ENCODE measurements at regions not wholly inside any gene's neighbourhood (a gene's known extent, or its start where the extent isn't known, plus 50 kb on each side); places are given as distances from the start of the nearest gene placed in this dataset.

DNA sequence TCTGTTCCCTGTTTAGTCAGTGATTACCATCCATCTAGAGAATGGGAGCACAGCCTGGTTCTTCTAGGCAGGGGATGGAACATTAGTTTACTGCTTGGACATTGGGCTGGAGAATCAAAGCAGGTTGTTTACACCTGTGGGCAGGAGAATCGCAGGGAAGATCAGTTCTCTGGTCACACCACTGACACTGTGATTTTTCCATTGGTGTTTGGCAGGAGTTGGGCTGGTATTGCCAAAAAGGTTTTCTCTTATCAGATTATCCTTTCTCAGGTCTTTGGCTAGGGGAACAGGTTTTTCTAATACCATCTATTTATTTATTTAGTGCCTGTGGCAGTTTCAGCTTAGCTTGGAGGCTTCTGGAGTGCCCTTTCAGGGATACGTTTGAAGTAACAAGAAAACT is 219.3 kb upstream of the GRIN3A start:
- no peak overlapping the region for H3K4me3 ChIP-seq
- H3K9me2 ChIP-seq (ENCODE audit: insufficient read depth): no peaks in the 10 kb centered on the region
- intact Hi-C loops (cut with micrococcal nuclease; ENCODE audit: unreplicated experiment): no loop called here
- H3K4me2 ChIP-seq: no peak overlapping the region
- H3K79me2 ChIP-seq (ENCODE audit: low read depth): no peaks in the 10 kb centered on the region
- no peaks in the 10 kb centered on the region for H3F3A ChIP-seq (ENCODE audit: insufficient read depth, low read depth)
- no TSS peak for BruUV-seq (replicated peaks)
- DNase-seq: no peak
- H3K36me3 ChIP-seq (ENCODE audit: low read depth): no peaks in the 10 kb centered on the region
- no peaks in the 10 kb centered on the region for H3K9me3 ChIP-seq (ENCODE audit: insufficient read depth, low read depth)
- ChIA-PET CTCF (no interaction called here), POLR2A (ENCODE audit: unreplicated experiment) (no interaction called here)
- H4K20me1 ChIP-seq (ENCODE audit: insufficient read depth): no peaks in the 10 kb centered on the region
- H3K4me1 ChIP-seq (replicated peaks; ENCODE audit: insufficient read depth): no peaks in the 10 kb centered on the region
- TF ChIP-seq EZH2 (IDR thresholded peaks at IDR 0.05; ENCODE audit: low read depth): no peak
- TF ChIP-seq, protein P1, sequence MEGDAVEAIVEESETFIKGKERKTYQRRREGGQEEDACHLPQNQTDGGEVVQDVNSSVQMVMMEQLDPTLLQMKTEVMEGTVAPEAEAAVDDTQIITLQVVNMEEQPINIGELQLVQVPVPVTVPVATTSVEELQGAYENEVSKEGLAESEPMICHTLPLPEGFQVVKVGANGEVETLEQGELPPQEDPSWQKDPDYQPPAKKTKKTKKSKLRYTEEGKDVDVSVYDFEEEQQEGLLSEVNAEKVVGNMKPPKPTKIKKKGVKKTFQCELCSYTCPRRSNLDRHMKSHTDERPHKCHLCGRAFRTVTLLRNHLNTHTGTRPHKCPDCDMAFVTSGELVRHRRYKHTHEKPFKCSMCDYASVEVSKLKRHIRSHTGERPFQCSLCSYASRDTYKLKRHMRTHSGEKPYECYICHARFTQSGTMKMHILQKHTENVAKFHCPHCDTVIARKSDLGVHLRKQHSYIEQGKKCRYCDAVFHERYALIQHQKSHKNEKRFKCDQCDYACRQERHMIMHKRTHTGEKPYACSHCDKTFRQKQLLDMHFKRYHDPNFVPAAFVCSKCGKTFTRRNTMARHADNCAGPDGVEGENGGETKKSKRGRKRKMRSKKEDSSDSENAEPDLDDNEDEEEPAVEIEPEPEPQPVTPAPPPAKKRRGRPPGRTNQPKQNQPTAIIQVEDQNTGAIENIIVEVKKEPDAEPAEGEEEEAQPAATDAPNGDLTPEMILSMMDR (conservative IDR thresholded peaks at IDR 0.05): no peak
- no peaks in the 10 kb centered on the region for H3K27me3 ChIP-seq (ENCODE audit: insufficient read depth, low read depth)
- H3K27ac ChIP-seq: no peak overlapping the region
- no peak overlapping the region for H2AFZ ChIP-seq

GRCh38 chr9:101951598-101951997 is 213.2 kb upstream of the GRIN3A start:
- no TSS peak for BruUV-seq (replicated peaks)
- H3K9me3 ChIP-seq (ENCODE audit: insufficient read depth, low read depth): no peaks in the 10 kb centered on the region
- intact Hi-C loops (cut with micrococcal nuclease; ENCODE audit: unreplicated experiment): no loop called here
- H3K4me2 ChIP-seq: no peak overlapping the region
- POLR2A ChIA-PET (ENCODE audit: unreplicated experiment): no interaction called here
- H3K79me2 ChIP-seq (ENCODE audit: low read depth): no peaks in the 10 kb centered on the region
- H3K27ac ChIP-seq: no peak overlapping the region
- H3F3A ChIP-seq (ENCODE audit: insufficient read depth, low read depth): no peaks in the 10 kb centered on the region
- no peaks in the 10 kb centered on the region for H3K27me3 ChIP-seq (ENCODE audit: insufficient read depth, low read depth)
- no peaks in the 10 kb centered on the region for H3K9me2 ChIP-seq (ENCODE audit: insufficient read depth)
- DNase-seq: no peak
- H3K4me3 ChIP-seq: no peak overlapping the region
- TF ChIP-seq, protein P1 (conservative IDR thresholded peaks at IDR 0.05): no peak
- no peak for TF ChIP-seq EZH2 (IDR thresholded peaks at IDR 0.05; ENCODE audit: low read depth)
- no peak overlapping the region for H2AFZ ChIP-seq
- no peaks in the 10 kb centered on the region for H3K36me3 ChIP-seq (ENCODE audit: low read depth)
- H4K20me1 ChIP-seq (ENCODE audit: insufficient read depth): no peaks in the 10 kb centered on the region
- no peaks in the 10 kb centered on the region for H3K4me1 ChIP-seq (replicated peaks; ENCODE audit: insufficient read depth)
- CTCF ChIA-PET: no interaction called here

DNA sequence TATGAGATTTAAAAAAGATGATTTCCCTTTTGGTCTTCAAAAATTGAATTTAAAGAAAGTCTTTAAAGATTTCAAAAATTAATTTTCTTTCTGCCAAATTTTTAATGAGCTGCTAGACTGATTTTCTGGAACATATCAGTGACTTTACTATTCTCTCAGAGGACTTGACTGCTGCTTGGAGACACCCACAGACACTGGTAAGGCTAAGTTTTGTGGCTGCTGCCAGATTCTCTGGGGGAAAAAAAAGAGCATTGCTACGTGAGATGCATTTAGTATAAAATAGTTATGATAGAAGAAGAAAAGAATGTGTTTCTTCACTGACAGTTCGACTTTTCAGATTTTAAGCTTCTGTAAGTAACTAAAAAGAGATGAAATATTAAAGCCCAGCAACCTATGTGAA is 193.3 kb upstream of the GRIN3A start:
- H3K9me2 ChIP-seq (ENCODE audit: insufficient read depth): no peaks in the 10 kb centered on the region
- H3K27me3 ChIP-seq (ENCODE audit: insufficient read depth, low read depth): no peaks in the 10 kb centered on the region
- no TSS peak for BruUV-seq (replicated peaks)
- H4K20me1 ChIP-seq (ENCODE audit: insufficient read depth): no peaks in the 10 kb centered on the region
- no peak overlapping the region for H3K4me2 ChIP-seq
- H3K9me3 ChIP-seq (ENCODE audit: insufficient read depth, low read depth): no peaks in the 10 kb centered on the region
- H3K27ac ChIP-seq: no peak overlapping the region
- ChIA-PET CTCF (no interaction called here), POLR2A (ENCODE audit: unreplicated experiment) (no interaction called here)
- H2AFZ ChIP-seq: no peak overlapping the region
- no peaks in the 10 kb centered on the region for H3K36me3 ChIP-seq (ENCODE audit: low read depth)
- DNase-seq: no peak
- H3F3A ChIP-seq (ENCODE audit: insufficient read depth, low read depth): no peaks in the 10 kb centered on the region
- H3K4me1 ChIP-seq (replicated peaks; ENCODE audit: insufficient read depth): no peaks in the 10 kb centered on the region
- intact Hi-C loops (cut with micrococcal nuclease; ENCODE audit: unreplicated experiment): no loop called here
- TF ChIP-seq, protein P1 (conservative IDR thresholded peaks at IDR 0.05): no peak
- no peak for TF ChIP-seq EZH2 (IDR thresholded peaks at IDR 0.05; ENCODE audit: low read depth)
- no peaks in the 10 kb centered on the region for H3K79me2 ChIP-seq (ENCODE audit: low read depth)
- no peak overlapping the region for H3K4me3 ChIP-seq
